ENCODE measurements at regions not wholly inside any gene's neighbourhood (a gene's known extent, or its start where the extent isn't known, plus 50 kb on each side); places are given as distances from the start of the nearest gene placed in this dataset.

- Histone ChIP-seq H3K27me3 (ENCODE audit: control insufficient read depth, extremely low read depth, insufficient read depth, low read length) (peaks cover 5% of the 10 kb centered on the region), H3K27ac (ENCODE audit: control insufficient read depth, insufficient read depth, low read length) (no peak overlapping the region), H3K9me1 (ENCODE audit: control insufficient read depth, extremely low read depth, insufficient read depth, low read length) (no peaks in the 10 kb centered on the region), H2AFZ (ENCODE audit: control insufficient read depth, low read length) (no peak overlapping the region), H3K36me3 (ENCODE audit: control insufficient read depth in 2 of 2, extremely low read depth in 1 of 2, insufficient read depth in 2 of 2, low read length in 2 of 2) (no peaks in the 10 kb centered on the region), H3K4me1 (ENCODE audit: control insufficient read depth, extremely low read depth, insufficient read depth, low read length) (no peaks in the 10 kb centered on the region), H3K9ac (ENCODE audit: control insufficient read depth, extremely low read depth, insufficient read depth, low read length) (no peak overlapping the region), H3K4me3 (ENCODE audit: control insufficient read depth in 2 of 3, extremely low read depth in 1 of 3, insufficient read depth in 2 of 3, low read depth in 1 of 3, low read length in 3 of 3) (no peak overlapping the region), H3K9me3 (ENCODE audit: control insufficient read depth, low read depth, low read length) (no peaks in the 10 kb centered on the region), H3K79me2 (ENCODE audit: control insufficient read depth, insufficient read depth, low read length) (no peaks in the 10 kb centered on the region), H3K4me2 (ENCODE audit: control insufficient read depth, extremely low read depth, insufficient read depth, low read depth, low read length) (no peak overlapping the region), H4K20me1 (ENCODE audit: control insufficient read depth, extremely low read depth, insufficient read depth, low read length) (no peaks in the 10 kb centered on the region)
- dilution Hi-C loops (cut with MboI; ENCODE audit: extremely low pct_ligation_motif_present, low sequenced_read_pairs) = loop anchor here (10.0 kb wide), 1 partner anchor 84 kb away; no protein-coding TSS in a partner anchor
- FAIRE-seq = no peak
- TF ChIP-seq, protein P1, sequence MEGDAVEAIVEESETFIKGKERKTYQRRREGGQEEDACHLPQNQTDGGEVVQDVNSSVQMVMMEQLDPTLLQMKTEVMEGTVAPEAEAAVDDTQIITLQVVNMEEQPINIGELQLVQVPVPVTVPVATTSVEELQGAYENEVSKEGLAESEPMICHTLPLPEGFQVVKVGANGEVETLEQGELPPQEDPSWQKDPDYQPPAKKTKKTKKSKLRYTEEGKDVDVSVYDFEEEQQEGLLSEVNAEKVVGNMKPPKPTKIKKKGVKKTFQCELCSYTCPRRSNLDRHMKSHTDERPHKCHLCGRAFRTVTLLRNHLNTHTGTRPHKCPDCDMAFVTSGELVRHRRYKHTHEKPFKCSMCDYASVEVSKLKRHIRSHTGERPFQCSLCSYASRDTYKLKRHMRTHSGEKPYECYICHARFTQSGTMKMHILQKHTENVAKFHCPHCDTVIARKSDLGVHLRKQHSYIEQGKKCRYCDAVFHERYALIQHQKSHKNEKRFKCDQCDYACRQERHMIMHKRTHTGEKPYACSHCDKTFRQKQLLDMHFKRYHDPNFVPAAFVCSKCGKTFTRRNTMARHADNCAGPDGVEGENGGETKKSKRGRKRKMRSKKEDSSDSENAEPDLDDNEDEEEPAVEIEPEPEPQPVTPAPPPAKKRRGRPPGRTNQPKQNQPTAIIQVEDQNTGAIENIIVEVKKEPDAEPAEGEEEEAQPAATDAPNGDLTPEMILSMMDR (optimal IDR thresholded peaks at IDR 0.05 in 1 of 3, IDR thresholded peaks at IDR 0.05 in 1 of 3, conservative IDR thresholded peaks at IDR 0.05 in 1 of 3; ENCODE audit: extremely low read depth in 1 of 3, insufficient read depth in 2 of 3, low read length in 3 of 3) = no peak
- TF ChIP-seq EZH2 (IDR thresholded peaks at IDR 0.05; ENCODE audit: low read length) = no peak
- DNase-seq (ENCODE audit: low read depth, low spot score) = no peak
Observed at GRCh38 chr13:76820759-76821158, 65.4 kb downstream of the KCTD12 start.

GRCh38 chr13:76816394-76816793 is 69.8 kb downstream of the KCTD12 start:
- dilution Hi-C loops (cut with MboI; ENCODE audit: extremely low pct_ligation_motif_present, low sequenced_read_pairs) = no loop called here
- Histone ChIP-seq H3K4me3 (ENCODE audit: control insufficient read depth in 2 of 3, extremely low read depth in 1 of 3, insufficient read depth in 2 of 3, low read depth in 1 of 3, low read length in 3 of 3) (no peak overlapping the region), H3K27ac (ENCODE audit: control insufficient read depth, insufficient read depth, low read length) (no peak overlapping the region), H3K4me1 (ENCODE audit: control insufficient read depth, extremely low read depth, insufficient read depth, low read length) (no peaks in the 10 kb centered on the region), H3K9ac (ENCODE audit: control insufficient read depth, extremely low read depth, insufficient read depth, low read length) (no peak overlapping the region), H3K27me3 (ENCODE audit: control insufficient read depth, extremely low read depth, insufficient read depth, low read length) (peaks cover 5% of the 10 kb centered on the region), H3K9me1 (ENCODE audit: control insufficient read depth, extremely low read depth, insufficient read depth, low read length) (no peaks in the 10 kb centered on the region), H3K9me3 (ENCODE audit: control insufficient read depth, low read depth, low read length) (no peaks in the 10 kb centered on the region), H2AFZ (ENCODE audit: control insufficient read depth, low read length) (no peak overlapping the region), H3K79me2 (ENCODE audit: control insufficient read depth, insufficient read depth, low read length) (no peaks in the 10 kb centered on the region), H3K36me3 (ENCODE audit: control insufficient read depth in 2 of 2, extremely low read depth in 1 of 2, insufficient read depth in 2 of 2, low read length in 2 of 2) (no peaks in the 10 kb centered on the region), H4K20me1 (ENCODE audit: control insufficient read depth, extremely low read depth, insufficient read depth, low read length) (no peaks in the 10 kb centered on the region), H3K4me2 (ENCODE audit: control insufficient read depth, extremely low read depth, insufficient read depth, low read depth, low read length) (no peak overlapping the region)
- no peak for DNase-seq (ENCODE audit: low read depth, low spot score)
- TF ChIP-seq, protein P1 (optimal IDR thresholded peaks at IDR 0.05 in 1 of 3, IDR thresholded peaks at IDR 0.05 in 1 of 3, conservative IDR thresholded peaks at IDR 0.05 in 1 of 3; ENCODE audit: extremely low read depth in 1 of 3, insufficient read depth in 2 of 3, low read length in 3 of 3) = no peak
- no peak for TF ChIP-seq EZH2 (IDR thresholded peaks at IDR 0.05; ENCODE audit: low read length)
- FAIRE-seq = no peak
